ENCODE measurements at regions not wholly inside any gene's neighbourhood (a gene's known extent, or its start where the extent isn't known, plus 50 kb on each side); places are given as distances from the start of the nearest gene placed in this dataset.
A peak's percentile ranks its signal among the peaks of the same experiment; 100 is the strongest.

DNA sequence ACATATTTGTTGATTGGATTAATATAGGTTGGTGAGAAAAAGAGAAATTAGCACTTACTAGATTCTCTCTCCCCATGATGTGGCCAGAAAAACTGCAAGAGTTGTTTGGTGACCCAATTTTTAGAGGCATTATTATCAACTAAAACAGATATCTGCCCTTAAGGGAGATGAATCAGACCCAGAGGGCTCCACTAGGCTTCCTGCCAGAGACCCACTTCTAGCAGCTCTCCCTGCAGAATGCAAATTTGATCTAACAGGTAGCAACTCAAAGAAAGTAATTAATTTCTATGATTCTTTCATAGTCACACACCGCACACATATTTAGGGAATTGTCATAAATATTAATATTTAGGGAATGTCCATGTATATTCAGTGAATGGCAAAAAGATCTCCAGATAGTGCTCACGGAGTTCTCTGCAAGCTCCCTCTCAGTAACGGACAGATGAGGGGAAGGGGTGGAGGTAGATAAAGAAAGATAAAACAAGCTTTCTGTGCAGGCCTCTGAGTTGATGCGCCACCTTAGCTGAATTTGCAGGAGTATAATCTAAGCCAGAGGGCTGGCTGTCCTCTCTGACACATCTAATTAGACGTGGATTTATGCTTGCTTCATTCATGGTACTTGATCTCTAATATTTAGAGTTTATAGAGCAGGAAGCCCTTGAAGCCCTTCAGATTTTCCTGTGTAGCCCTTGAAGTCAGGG is 84.1 kb upstream of the CCDC190 start:
- H3K27ac ChIP-seq, result no peak overlapping the region
- TF ChIP-seq, protein P1, sequence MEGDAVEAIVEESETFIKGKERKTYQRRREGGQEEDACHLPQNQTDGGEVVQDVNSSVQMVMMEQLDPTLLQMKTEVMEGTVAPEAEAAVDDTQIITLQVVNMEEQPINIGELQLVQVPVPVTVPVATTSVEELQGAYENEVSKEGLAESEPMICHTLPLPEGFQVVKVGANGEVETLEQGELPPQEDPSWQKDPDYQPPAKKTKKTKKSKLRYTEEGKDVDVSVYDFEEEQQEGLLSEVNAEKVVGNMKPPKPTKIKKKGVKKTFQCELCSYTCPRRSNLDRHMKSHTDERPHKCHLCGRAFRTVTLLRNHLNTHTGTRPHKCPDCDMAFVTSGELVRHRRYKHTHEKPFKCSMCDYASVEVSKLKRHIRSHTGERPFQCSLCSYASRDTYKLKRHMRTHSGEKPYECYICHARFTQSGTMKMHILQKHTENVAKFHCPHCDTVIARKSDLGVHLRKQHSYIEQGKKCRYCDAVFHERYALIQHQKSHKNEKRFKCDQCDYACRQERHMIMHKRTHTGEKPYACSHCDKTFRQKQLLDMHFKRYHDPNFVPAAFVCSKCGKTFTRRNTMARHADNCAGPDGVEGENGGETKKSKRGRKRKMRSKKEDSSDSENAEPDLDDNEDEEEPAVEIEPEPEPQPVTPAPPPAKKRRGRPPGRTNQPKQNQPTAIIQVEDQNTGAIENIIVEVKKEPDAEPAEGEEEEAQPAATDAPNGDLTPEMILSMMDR (IDR thresholded peaks at IDR 0.05), result no peak
- no peak for TF ChIP-seq POLR2A (IDR thresholded peaks at IDR 0.05)
- H3K9me3 ChIP-seq (replicated peaks in 1 of 3), result no peaks in the 10 kb centered on the region
- WGBS, 4 donors, result 62 to 70% (median 67%) methylated on average over 5 of the region's 5 CpGs
- intact Hi-C loops (cut with DNase I), result no loop called here
- peaks cover 10 to 15% of the 10 kb centered on the region in 2 donors for H3K4me1 ChIP-seq (replicated peaks in 1 of 2)
- no peaks in the 10 kb centered on the region for H3K27me3 ChIP-seq
- H3K36me3 ChIP-seq (replicated peaks in 1 of 2), result no peaks in the 10 kb centered on the region
- no peak overlapping the region for H3K4me3 ChIP-seq
- DNase-seq, result peak in 1 of 7 donors; percentile 58

DNA sequence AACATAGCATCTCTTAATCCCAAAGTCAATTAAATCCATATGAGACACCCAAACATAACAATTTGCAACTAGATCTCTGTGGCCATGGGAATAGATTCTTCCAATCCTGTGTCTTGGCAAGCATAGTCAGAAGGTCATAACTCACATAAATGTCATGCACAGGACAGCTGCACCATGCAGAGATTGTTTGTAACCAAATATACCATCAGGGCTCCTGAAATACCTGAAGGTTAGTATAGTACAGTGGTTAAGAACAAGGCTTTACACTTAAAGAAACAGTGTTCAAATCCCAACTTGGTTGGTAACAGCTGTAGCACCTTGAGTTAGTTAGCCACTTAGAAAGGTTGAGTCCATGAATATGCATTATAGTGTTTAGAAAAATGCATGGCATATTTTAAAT is 82.6 kb upstream of the CCDC190 start:
- peaks cover 10 to 15% of the 10 kb centered on the region in 2 donors for H3K4me1 ChIP-seq (replicated peaks in 1 of 2)
- no peaks in the 10 kb centered on the region for H3K36me3 ChIP-seq (replicated peaks in 1 of 2)
- H3K27ac ChIP-seq, result no peak overlapping the region
- no peak overlapping the region for H3K4me3 ChIP-seq
- DNase-seq, result no peak
- H3K9me3 ChIP-seq (replicated peaks in 1 of 3), result no peaks in the 10 kb centered on the region
- TF ChIP-seq, protein P1 (IDR thresholded peaks at IDR 0.05), result no peak
- no peak for TF ChIP-seq POLR2A (IDR thresholded peaks at IDR 0.05)
- no peaks in the 10 kb centered on the region for H3K27me3 ChIP-seq
- intact Hi-C loops (cut with DNase I), result no loop called here

DNA sequence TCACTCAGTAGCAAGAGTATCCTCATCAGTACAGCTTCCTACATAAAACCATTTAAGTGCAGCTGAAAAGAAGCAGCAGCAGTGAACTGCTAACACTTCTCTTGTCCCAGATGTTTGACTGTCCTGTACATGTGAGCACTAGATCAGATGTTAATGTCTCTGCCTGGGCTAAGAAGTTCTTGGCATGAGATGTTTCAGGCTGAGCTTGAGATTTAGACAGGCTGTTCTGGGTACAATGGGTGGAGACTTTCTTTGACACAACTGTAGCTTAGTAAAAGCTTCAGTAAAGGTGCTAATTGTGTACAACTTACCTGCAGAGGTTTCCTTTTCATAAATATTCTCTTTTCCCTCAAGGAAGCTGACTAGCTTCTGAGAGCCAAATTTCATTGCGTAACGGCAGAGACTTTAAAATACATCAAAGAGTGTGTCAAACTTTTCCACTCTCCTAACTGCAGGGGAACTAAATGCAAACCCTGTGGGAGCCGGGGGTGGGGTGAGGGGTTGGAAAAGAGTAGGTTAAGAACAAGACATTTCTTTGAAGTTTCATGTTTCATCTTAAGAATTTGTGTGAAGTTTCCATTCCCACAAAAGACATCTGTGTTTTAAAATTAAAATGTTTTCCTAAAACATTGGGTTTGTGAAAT is 82.1 kb upstream of the CCDC190 start:
- intact Hi-C loops (cut with DNase I), result no loop called here
- Histone ChIP-seq H3K9me3 (replicated peaks in 1 of 3) (no peaks in the 10 kb centered on the region), H3K36me3 (replicated peaks in 1 of 2) (no peaks in the 10 kb centered on the region), H3K4me3 (no peak overlapping the region), H3K4me1 (replicated peaks in 1 of 2) (peaks cover 10 to 15% of the 10 kb centered on the region in 2 donors), H3K27ac (peak overlapping the region in 1 of 5 donors; percentile 31), H3K27me3 (no peaks in the 10 kb centered on the region)
- WGBS, 4 donors, result 12 to 19% (median 18%) methylated on average over 3 of the region's 3 CpGs
- peak in 2 of 7 donors; percentile 22 to 26 for DNase-seq
- TF ChIP-seq, protein P1 (IDR thresholded peaks at IDR 0.05), result no peak
- no peak for TF ChIP-seq POLR2A (IDR thresholded peaks at IDR 0.05)

DNA sequence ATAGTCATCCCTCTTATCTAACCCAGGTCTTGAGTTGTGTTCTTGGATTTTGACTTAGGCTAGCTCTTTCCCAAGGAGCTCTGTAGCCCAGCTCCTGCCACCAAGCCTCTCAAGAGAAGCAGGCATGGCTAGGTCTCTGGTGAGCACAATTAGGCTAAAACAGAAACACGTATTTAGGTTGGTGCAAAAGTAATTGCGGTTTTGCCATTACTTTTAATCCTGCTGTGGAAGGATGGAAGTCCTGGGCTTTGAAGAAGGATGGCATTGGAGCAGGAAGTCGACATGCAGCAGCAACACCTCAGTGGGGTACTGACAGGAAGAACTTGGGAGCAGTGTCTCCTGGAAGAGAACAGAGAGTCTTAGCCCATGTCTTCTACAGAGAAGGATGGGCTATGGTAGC is 80.0 kb upstream of the CCDC190 start:
- TF ChIP-seq POLR2A (IDR thresholded peaks at IDR 0.05), result no peak
- TF ChIP-seq, protein P1 (IDR thresholded peaks at IDR 0.05), result no peak
- H3K4me1 ChIP-seq (replicated peaks in 1 of 2), result peaks cover 10 to 15% of the 10 kb centered on the region in 2 donors

More for the DNA sequence above, 80.0 kb upstream of the CCDC190 start:
- no peaks in the 10 kb centered on the region for H3K27me3 ChIP-seq
- DNase-seq, result no peak
- H3K36me3 ChIP-seq (replicated peaks in 1 of 2), result no peaks in the 10 kb centered on the region
- no peaks in the 10 kb centered on the region for H3K9me3 ChIP-seq (replicated peaks in 1 of 3)
- H3K4me3 ChIP-seq, result no peak overlapping the region
- 85 to 92% (median 89%) methylated on average over 3 of the region's 3 CpGs for WGBS, 4 donors
- intact Hi-C loops (cut with DNase I), result no loop called here
- no peak overlapping the region for H3K27ac ChIP-seq
